HepG2 (cell line): ENCODE measurements at regions not wholly inside any gene's neighbourhood (a gene's known extent, or its start where the extent isn't known, plus 50 kb on each side); places are given as distances from the start of the nearest gene placed in this dataset.

Source experiments
- ATAC-seq: fragments of 200-7000 bp; cut with Tn5 transposase; 3 replicates; pipeline ENCODE4 v1.9.1; 2020; ENCODE audit warnings: mild to moderate bottlenecking, moderate library complexity
- BruUV-seq: library from RNA; stranded (reverse); fragments of 400-500 nt; replicated peaks from 2 replicates; lab custom pipeline; 2021; lab: Mats Ljungman, UMichigan
- CTCF ChIA-PET: fragments of 300-600 bp; formaldehyde crosslinking; extraction: SDS; loops from one replicate; lab custom pipeline; 2021; ENCODE audit warnings: low total read pairs, inconsistent platforms, low intra/inter-chr PET ratio; lab: Yijun Ruan, JAX
- POLR2A ChIA-PET: fragments of 350-600 bp; sonication (Branson Sonifier 250); formaldehyde crosslinking; loops from one replicate; lab custom pipeline; 2020; ENCODE audit warnings: antibody characterized with exemption, inconsistent platforms; lab: Yijun Ruan, JAX
- DNase-seq: peaks from one replicate; pipeline ENCODE4 v3.0.0-alpha.2; 2015; ENCODE audit warnings: low spot score
- FAIRE-seq: peaks from 3 replicates; lab custom pipeline; 2011; peaks lifted over from hg19 to GRCh38; lab: Jason Lieb, UNC
- H2AFZ ChIP-seq: one replicate; pipeline ENCODE4 v1.6.1; 2011; ENCODE audit warnings: low read length, inconsistent platforms
- H3K27ac ChIP-seq: fragments of 300-600 bp; 3 replicates; pipeline ENCODE4 v1.8.0; 2011; ENCODE audit warnings: mixed run types, mild to moderate bottlenecking, mixed read lengths, low read length, inconsistent platforms; ENCODE audit not compliant: insufficient read depth; ENCODE audit errors: extremely low read length
- H3K27me3 ChIP-seq, 2 experiments: fragments of 200-600 bp in 1 of 2; 2 replicates in 1 of 2; 3 replicates in 1 of 2; pipeline versions ENCODE4 v1.6.0 to v1.8.0; 2011; ENCODE audit warnings: low read length in 2 of 2, mild to moderate bottlenecking in 2 of 2, moderate library complexity in 2 of 2, inconsistent platforms in 1 of 2; ENCODE audit not compliant: insufficient read depth in 2 of 2, control insufficient read depth in 1 of 2
- H3K36me3 ChIP-seq, 2 experiments: fragments of 200-600 bp in 1 of 2; replicated peaks in 1 of 2; 2 replicates in 1 of 2; 3 replicates in 1 of 2; pipeline versions ENCODE4 v1.5.1 to v1.8.0; 2011; ENCODE audit warnings: low read length in 2 of 2, inconsistent platforms in 1 of 2; ENCODE audit not compliant: insufficient read depth in 2 of 2, control insufficient read depth in 1 of 2
- H3K4me1 ChIP-seq: 2 replicates; pipeline ENCODE4 v1.5.1; 2012; ENCODE audit warnings: low read length, inconsistent platforms; ENCODE audit not compliant: insufficient read depth
- H3K4me2 ChIP-seq: 2 replicates; pipeline ENCODE4 v1.6.0; 2011; ENCODE audit warnings: low read depth, low read length, inconsistent platforms
- H3K4me3 ChIP-seq, 3 experiments: fragments of 200-600 bp in 1 of 3; sonication (generic), shearing (Covaris generic) in 1 of 3; replicated peaks in 1 of 3; 2 replicates each; pipeline ENCODE4 v1.5.1; 2011 to 2016; ENCODE audit warnings: low read length in 3 of 3, inconsistent platforms in 2 of 3, low read depth in 2 of 3, mild to moderate bottlenecking in 2 of 3, control low read depth in 1 of 3, mixed read lengths in 1 of 3; ENCODE audit not compliant: insufficient read depth in 1 of 3
- H3K79me2 ChIP-seq: one replicate; pipeline ENCODE4 v1.6.1; 2011; ENCODE audit warnings: low read length, inconsistent platforms; ENCODE audit not compliant: insufficient read depth
- H3K9ac ChIP-seq: 2 replicates; pipeline ENCODE4 v1.6.0; 2011; ENCODE audit warnings: mild to moderate bottlenecking, low read depth, low read length, inconsistent platforms; ENCODE audit not compliant: insufficient read depth
- H3K9me3 ChIP-seq: 2 replicates; pipeline ENCODE4 v1.5.1; 2012; ENCODE audit warnings: mild to moderate bottlenecking, low read length
- H4K20me1 ChIP-seq: 2 replicates; pipeline ENCODE4 v1.6.0; 2011; ENCODE audit warnings: inconsistent platforms, mild to moderate bottlenecking, low read length, moderate library complexity; ENCODE audit not compliant: insufficient read depth
- ATF2 ChIP-seq: sonication (generic); formaldehyde crosslinking; IDR thresholded peaks from 2 replicates; pipeline ENCODE4 v1.4.0; 2020; ENCODE audit warnings: missing genetic modification reagents
- JDP2 ChIP-seq: sonication (generic); formaldehyde crosslinking; IDR thresholded peaks from 2 replicates; pipeline ENCODE4 v1.8.1; 2022; ENCODE audit warnings: missing genetic modification reagents, borderline replicate concordance
- KLF15 ChIP-seq: sonication (generic); formaldehyde crosslinking; IDR thresholded peaks from 2 replicates; pipeline ENCODE4 v1.8.1; 2023; ENCODE audit warnings: borderline replicate concordance, mild to moderate bottlenecking, inconsistent platforms, missing genetic modification reagents, mixed read lengths
- MYPOP ChIP-seq: sonication (generic); formaldehyde crosslinking; IDR thresholded peaks from 2 replicates; pipeline ENCODE4 v1.8.1; 2023; ENCODE audit warnings: mild to moderate bottlenecking, moderate library complexity, missing genetic modification reagents
- PATZ1 ChIP-seq: sonication (generic); formaldehyde crosslinking; IDR thresholded peaks from 2 replicates; pipeline ENCODE4 v1.4.0; 2020; ENCODE audit warnings: missing genetic modification reagents
- RAD51 ChIP-seq: fragments of 450-650 bp; IDR thresholded peaks from 2 replicates; pipeline ENCODE4 v1.6.1; 2016; ENCODE audit warnings: borderline replicate concordance
- SOX5 ChIP-seq: IDR thresholded peaks from 2 replicates; pipeline ENCODE4 v1.6.1; 2016; ENCODE audit warnings: borderline replicate concordance
- STAT6 ChIP-seq: sonication (generic); formaldehyde crosslinking; IDR thresholded peaks from 2 replicates; pipeline ENCODE4 v1.4.0; 2020; ENCODE audit warnings: missing genetic modification reagents, mild to moderate bottlenecking, borderline replicate concordance
- ZNF616 ChIP-seq: sonication (generic); formaldehyde crosslinking; IDR thresholded peaks from 2 replicates; pipeline ENCODE4 v1.5.0; 2020; ENCODE audit warnings: low read depth, mild to moderate bottlenecking, missing genetic modification reagents
- ZNF790 ChIP-seq: sonication (generic); formaldehyde crosslinking; IDR thresholded peaks from 2 replicates; pipeline ENCODE4 v1.8.0; 2022; ENCODE audit warnings: missing genetic modification reagents, mild to moderate bottlenecking, borderline replicate concordance
- ZUFSP ChIP-seq: sonication (generic); formaldehyde crosslinking; IDR thresholded peaks from 2 replicates; pipeline ENCODE4 v1.9.0; 2021; ENCODE audit warnings: missing genetic modification reagents, mild to moderate bottlenecking, borderline replicate concordance
- WGBS: methylation state at CpG from one replicate; pipeline ENCODE4 v1.1.6; 2017; ENCODE audit warnings: low lambda C conversion rate; 5-methylcytosine and 5-hydroxymethylcytosine counted together
- in situ Hi-C: cut with HindIII; loops from 2 replicates; pipeline ENCODE4 v1.10.0; 2017; ENCODE audit warnings: low pct_unique_long_range_greater_than_20kb; ENCODE audit not compliant: extremely low pct_ligation_motif_present
- intact Hi-C: fragments of 100-400 bp; cut with micrococcal nuclease; formaldehyde crosslinking; loops from one replicate; pipeline ENCODE4 v1.10.0; 2022; ENCODE audit not compliant: unreplicated experiment

- no peak for TF ChIP-seq ATF2 (CRISPR knock-in tag)
Measured at GRCh38 chr2:242036653-242036950, 167.1 kb downstream of the RTP5 start (continued).

GRCh38 chr2:242038166-242038927, 168.8 kb downstream of the RTP5 start:
- WGBS, result 58% methylated on average over 20 of the region's 20 CpGs
- H4K20me1 ChIP-seq, result no peaks in the 10 kb centered on the region
- CTCF ChIA-PET, result no interaction called here
- no TSS peak for BruUV-seq
- DNase-seq, result peak; percentile 67
- peak overlapping the region in 1 of 3 experiments; percentile 44; a peak in 1 of 6 replicates for H3K4me3 ChIP-seq
- intact Hi-C loops (loop anchor here (5.0 kb wide), 1 partner anchor 49 kb away; no protein-coding TSS in a partner anchor), in situ Hi-C loops (no loop called here)
- H3K9me3 ChIP-seq, result no peaks in the 10 kb centered on the region
- peak overlapping the region; percentile 62 for H3K4me2 ChIP-seq
- H3K79me2 ChIP-seq, result no peaks in the 10 kb centered on the region
- H3K4me1 ChIP-seq, result peaks cover 68% of the 10 kb centered on the region
- H3K36me3 ChIP-seq, result no peaks in the 10 kb centered on the region
- POLR2A ChIA-PET, result interaction anchor here (1.1 to 1.6 kb wide), 2 partner anchors 13 to 43 kb away, joined by 4 read pairs; no protein-coding TSS in a partner anchor
- 0 out of 2 replicates have a peak overlapping the region, but pooled peaks have one; percentile 6 for H3K9ac ChIP-seq
- H2AFZ ChIP-seq, result no peak overlapping the region
- H3K27ac ChIP-seq, result no peak overlapping the region
- FAIRE-seq, result peak; percentile 70
- H3K27me3 ChIP-seq, result peaks cover 14 to 50% of the 10 kb centered on the region in 2 experiments
- ATAC-seq, result peak; percentile 68
- TF ChIP-seq KLF15 (CRISPR knock-in tag) (no peak), RAD51 (no peak), ZNF616 (CRISPR knock-in tag) (no peak), MYPOP (CRISPR knock-in tag) (no peak), PATZ1 (CRISPR knock-in tag) (peak; percentile 13; the same call in 1 of the 2 replicates), SOX5 (0 out of 2 replicates have a peak, but pooled peaks have one; percentile 27), STAT6 (CRISPR knock-in tag) (no peak), ZNF790 (no peak), ZUFSP (CRISPR knock-in tag) (no peak), JDP2 (no peak)
